ENCODE measurements at regions not wholly inside any gene's neighbourhood (a gene's known extent, or its start where the extent isn't known, plus 50 kb on each side); places are given as distances from the start of the nearest gene placed in this dataset.

DNA sequence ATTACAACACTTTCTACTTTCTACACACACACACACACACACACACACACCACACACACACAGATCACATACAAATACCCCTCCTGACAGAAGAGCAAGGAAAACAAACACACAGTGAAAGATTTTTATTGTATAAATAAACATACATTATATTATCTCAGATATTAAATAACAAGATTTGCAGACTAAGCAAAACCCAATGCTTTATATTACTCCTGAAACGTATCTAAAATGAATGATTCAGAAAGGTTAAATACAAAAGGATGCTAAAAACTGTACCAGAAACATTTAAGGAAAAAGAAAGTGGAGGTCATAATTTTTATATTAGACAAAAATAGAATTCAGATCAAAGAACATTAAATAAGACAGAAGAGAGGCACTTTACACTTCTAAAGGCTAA, 208.3 kb upstream of the NPSR1 start:
- no peak overlapping the region for H3K23ac ChIP-seq (ENCODE audit: insufficient read length, low read depth, low read length)

More for the DNA sequence above, 208.3 kb upstream of the NPSR1 start:
- H2AK5ac ChIP-seq (ENCODE audit: insufficient read length, low read length), result no peak overlapping the region
- no peak overlapping the region for H3K4me3 Mint-ChIP-seq
- no peaks in the 10 kb centered on the region for H3K9me3 ChIP-seq (ENCODE audit: control insufficient read depth, low read depth, low read length)
- no peak overlapping the region for H4K91ac ChIP-seq (ENCODE audit: insufficient read length, low read depth, low read length)
- no peak overlapping the region for H3K27ac ChIP-seq (ENCODE audit: insufficient read length, low read depth, low read length)
- H3K4ac ChIP-seq (ENCODE audit: low read depth, low read length), result no peak overlapping the region
- no peak overlapping the region for H3T11ph ChIP-seq (ENCODE audit: low read length)
- TF ChIP-seq, protein P1, sequence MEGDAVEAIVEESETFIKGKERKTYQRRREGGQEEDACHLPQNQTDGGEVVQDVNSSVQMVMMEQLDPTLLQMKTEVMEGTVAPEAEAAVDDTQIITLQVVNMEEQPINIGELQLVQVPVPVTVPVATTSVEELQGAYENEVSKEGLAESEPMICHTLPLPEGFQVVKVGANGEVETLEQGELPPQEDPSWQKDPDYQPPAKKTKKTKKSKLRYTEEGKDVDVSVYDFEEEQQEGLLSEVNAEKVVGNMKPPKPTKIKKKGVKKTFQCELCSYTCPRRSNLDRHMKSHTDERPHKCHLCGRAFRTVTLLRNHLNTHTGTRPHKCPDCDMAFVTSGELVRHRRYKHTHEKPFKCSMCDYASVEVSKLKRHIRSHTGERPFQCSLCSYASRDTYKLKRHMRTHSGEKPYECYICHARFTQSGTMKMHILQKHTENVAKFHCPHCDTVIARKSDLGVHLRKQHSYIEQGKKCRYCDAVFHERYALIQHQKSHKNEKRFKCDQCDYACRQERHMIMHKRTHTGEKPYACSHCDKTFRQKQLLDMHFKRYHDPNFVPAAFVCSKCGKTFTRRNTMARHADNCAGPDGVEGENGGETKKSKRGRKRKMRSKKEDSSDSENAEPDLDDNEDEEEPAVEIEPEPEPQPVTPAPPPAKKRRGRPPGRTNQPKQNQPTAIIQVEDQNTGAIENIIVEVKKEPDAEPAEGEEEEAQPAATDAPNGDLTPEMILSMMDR (conservative IDR thresholded peaks at IDR 0.05), result no peak
- no peak overlapping the region for H3K4me2 ChIP-seq (ENCODE audit: insufficient read depth, insufficient read length, low read length)
- H2AFZ ChIP-seq (ENCODE audit: low read length), result no peak overlapping the region
- no peaks in the 10 kb centered on the region for H3K27me3 Mint-ChIP-seq (ENCODE audit: low read depth)
- WGBS (ENCODE audit: extremely low coverage, insufficient read length, low lambda C conversion rate), result no CpG with 5 or more reads among the region's 1 CpG
- H2BK20ac ChIP-seq (ENCODE audit: low read depth, low read length, poor library complexity, severe bottlenecking), result no peak overlapping the region
- H4K5ac ChIP-seq (ENCODE audit: insufficient read length, low read depth, low read length), result no peak overlapping the region
- no peaks in the 10 kb centered on the region for H3K79me2 ChIP-seq (ENCODE audit: insufficient read depth, low read length)
- H3K27me3 ChIP-seq (ENCODE audit: insufficient read depth, low read length), result no peaks in the 10 kb centered on the region
- H3K4me1 ChIP-seq (ENCODE audit: insufficient read depth, low read length), result no peaks in the 10 kb centered on the region
- H3K9ac ChIP-seq (ENCODE audit: extremely low read depth, insufficient read length, low read length), result no peak overlapping the region
- peaks cover 4 to 5% of the 10 kb centered on the region in 2 experiments for H3K4me1 Mint-ChIP-seq
- H3K79me1 ChIP-seq (ENCODE audit: insufficient read depth, low read depth, low read length, poor library complexity, severe bottlenecking), result no peaks in the 10 kb centered on the region
- no peak overlapping the region for H2BK120ac ChIP-seq (ENCODE audit: low read depth, low read length, poor library complexity, severe bottlenecking)
- no peak overlapping the region for H3K27ac Mint-ChIP-seq
- no peak overlapping the region for H2BK5ac ChIP-seq (ENCODE audit: insufficient read length, low read length)
- H3K23me2 ChIP-seq (ENCODE audit: insufficient read length, low read depth, low read length, poor library complexity, severe bottlenecking), result no peaks in the 10 kb centered on the region
- no peaks in the 10 kb centered on the region for H4K20me1 ChIP-seq (ENCODE audit: control insufficient read depth, insufficient read depth, insufficient read length)
- H2BK15ac ChIP-seq (ENCODE audit: low read depth, low read length), result no peak overlapping the region
- H4K8ac ChIP-seq (replicated peaks; ENCODE audit: insufficient read length, low read depth, low read length), result no peak overlapping the region
- H3K18ac ChIP-seq (ENCODE audit: insufficient read length, low read depth, low read length), result no peak overlapping the region
- DNase-seq, result no peak
- H3K9me3 Mint-ChIP-seq, result peaks cover 0 to 3% of the 10 kb centered on the region in 2 experiments; a peak in 1 of 5 replicates
- H2BK12ac ChIP-seq (ENCODE audit: insufficient read length, low read depth, low read length), result no peak overlapping the region
- H3K36me3 Mint-ChIP-seq (ENCODE audit: insufficient read depth in 1 of 3, low read depth in 3 of 3), result no peaks in the 10 kb centered on the region
- H3K14ac ChIP-seq (ENCODE audit: insufficient read depth, low read length), result no peak overlapping the region
- H3K56ac ChIP-seq (ENCODE audit: insufficient read length, low read depth, low read length), result no peak overlapping the region

Measured in H9 (cell line).